HG03108 (cell line): ENCODE measurements at regions not wholly inside any gene's neighbourhood (a gene's known extent, or its start where the extent isn't known, plus 50 kb on each side); places are given as distances from the start of the nearest gene placed in this dataset.
"Not testable (repeated sequence)": the region's sequence is repeated elsewhere in the genome, so short reads cannot be mapped to it uniquely, and the experiment has no call there.

ENCODE experiments used
- ATAC-seq: cut with Tn5 transposase; IDR thresholded peaks from one replicate; pipeline ENCODE4 v1.9.1; 2021; ENCODE audit warnings: moderate library complexity; ENCODE audit not compliant: unreplicated experiment

GRCh38 chr2:145801210-145801609, 1281.3 kb upstream of the ZEB2 start:
- ATAC-seq = no peak

- no peak for ATAC-seq
These were observed 1280.5 kb upstream of the ZEB2 start for GRCh38 chr2:145800151-145801091.

GRCh38 chr2:145799595-145800108, 1279.7 kb upstream of the ZEB2 start:
- no peak for ATAC-seq

GRCh38 chr2:145798419-145798818, 1278.5 kb upstream of the ZEB2 start:
- no peak for ATAC-seq

GRCh38 chr2:145797692-145798091, 1277.8 kb upstream of the ZEB2 start:
- no peak for ATAC-seq

- ATAC-seq = no peak
These were observed 1272.8 kb upstream of the ZEB2 start for GRCh38 chr2:145792745-145793144.

GRCh38 chr2:145789636-145790035, 1269.7 kb upstream of the ZEB2 start:
- ATAC-seq = no peak

- ATAC-seq = not testable (repeated sequence)
These were observed 1267.9 kb upstream of the ZEB2 start for GRCh38 chr2:145787597-145788361.

GRCh38 chr2:145782607-145783006, 1262.7 kb upstream of the ZEB2 start:
- not testable (repeated sequence) for ATAC-seq

- no peak for ATAC-seq
These were observed 1258.0 kb upstream of the ZEB2 start for GRCh38 chr2:145777914-145778313.

GRCh38 chr2:145777297-145777696, 1257.4 kb upstream of the ZEB2 start:
- ATAC-seq = no peak

GRCh38 chr2:145775591-145775990, 1255.7 kb upstream of the ZEB2 start:
- no peak for ATAC-seq

- peak; percentile 80 for ATAC-seq
These were observed 1251.6 kb upstream of the ZEB2 start for GRCh38 chr2:145771525-145771924.

GRCh38 chr2:145769011-145769716, 1249.2 kb upstream of the ZEB2 start:
- ATAC-seq = no peak

- ATAC-seq = no peak
These were observed 1246.0 kb upstream of the ZEB2 start for GRCh38 chr2:145765874-145766273.

- no peak for ATAC-seq
These were observed 1244.7 kb upstream of the ZEB2 start for GRCh38 chr2:145764631-145765030.

GRCh38 chr2:145760781-145761649, 1241.1 kb upstream of the ZEB2 start:
- no peak for ATAC-seq

GRCh38 chr2:145759228-145759915, 1239.5 kb upstream of the ZEB2 start:
- ATAC-seq = no peak

- no peak for ATAC-seq
These were observed 1237.8 kb upstream of the ZEB2 start for GRCh38 chr2:145757503-145758246.
